ENCODE measurements at regions not wholly inside any gene's neighbourhood (a gene's known extent, or its start where the extent isn't known, plus 50 kb on each side); places are given as distances from the start of the nearest gene placed in this dataset.

DNA sequence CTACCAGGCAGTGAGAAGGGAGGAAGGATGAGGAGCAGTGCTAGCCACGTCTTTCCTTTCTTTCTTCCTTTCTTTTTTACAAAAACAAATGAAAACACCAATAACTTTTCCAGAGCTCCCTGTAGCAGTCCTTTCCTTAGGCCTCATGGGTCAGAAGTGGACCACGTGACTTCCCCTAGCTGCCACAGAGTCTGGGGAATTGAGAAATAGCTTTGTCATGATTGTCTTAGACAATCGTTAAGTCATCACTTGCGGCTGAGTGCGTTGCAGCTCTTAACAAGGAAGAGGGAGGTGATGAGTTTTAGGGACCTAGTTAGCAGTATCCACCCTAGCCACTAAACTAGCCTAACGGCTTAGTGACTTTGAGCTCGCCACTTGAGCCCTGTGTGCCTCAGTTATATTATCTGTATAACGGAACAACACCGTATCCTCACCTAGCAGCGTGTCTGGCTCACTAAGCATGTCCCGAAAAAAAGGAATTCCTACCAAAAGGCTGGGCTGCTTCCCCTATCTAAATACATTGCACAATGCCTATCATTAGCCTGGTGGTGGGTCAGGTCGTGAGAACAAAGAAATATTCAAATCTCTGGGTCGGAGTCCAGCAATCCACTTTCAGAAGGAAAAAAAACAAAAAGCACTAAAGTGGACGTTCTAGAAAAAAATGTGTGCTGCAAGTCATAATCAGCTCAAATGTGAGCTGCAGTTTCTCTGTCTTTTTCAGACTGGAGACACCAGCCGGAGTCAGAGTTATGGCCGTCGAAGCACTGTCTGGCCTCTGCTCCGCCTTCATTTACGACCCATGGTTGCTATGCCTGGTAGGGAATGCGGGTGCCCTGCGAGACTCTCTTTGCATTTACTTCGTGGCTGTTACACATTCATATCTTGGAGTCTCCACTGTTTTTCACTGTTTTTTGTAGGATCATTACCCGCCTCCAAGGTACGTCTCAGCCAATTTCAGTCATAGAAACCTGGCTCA lies 338.5 kb upstream of the FOXK1 start:
- TF ChIP-seq CTCF (IDR thresholded peaks at IDR 0.05) = no peak
- no peak overlapping the region for H3K4me2 ChIP-seq (ENCODE audit: low read length)
- H3K4me1 ChIP-seq = no peaks in the 10 kb centered on the region
- no peaks in the 10 kb centered on the region for H3K9me3 ChIP-seq (ENCODE audit: control insufficient read depth, low read length)
- no peak overlapping the region for H3K9ac ChIP-seq
- H3K36me3 ChIP-seq (ENCODE audit: control insufficient read depth, insufficient read depth, low read length) = no peaks in the 10 kb centered on the region
- no peaks in the 10 kb centered on the region for H3K79me2 ChIP-seq
- no peak overlapping the region for H3K27ac ChIP-seq
- H3K4me3 ChIP-seq (ENCODE audit: low read depth, low read length) = no peak overlapping the region
- no peak overlapping the region for H2AFZ ChIP-seq
- no peaks in the 10 kb centered on the region for H3K27me3 ChIP-seq (ENCODE audit: control insufficient read depth, insufficient read depth, low read length)

GRCh38 chr7:4345004-4345403 lies 337.1 kb upstream of the FOXK1 start:
- H3K9me3 ChIP-seq (ENCODE audit: control insufficient read depth, low read length) = no peaks in the 10 kb centered on the region
- H3K79me2 ChIP-seq = no peaks in the 10 kb centered on the region
- H3K27me3 ChIP-seq (ENCODE audit: control insufficient read depth, insufficient read depth, low read length) = no peaks in the 10 kb centered on the region
- no peak overlapping the region for H3K4me2 ChIP-seq (ENCODE audit: low read length)
- H3K4me1 ChIP-seq = no peaks in the 10 kb centered on the region
- H3K4me3 ChIP-seq (ENCODE audit: low read depth, low read length) = no peak overlapping the region
- TF ChIP-seq CTCF (IDR thresholded peaks at IDR 0.05) = no peak
- H2AFZ ChIP-seq = no peak overlapping the region
- no peak overlapping the region for H3K9ac ChIP-seq
- H3K27ac ChIP-seq = no peak overlapping the region
- no peaks in the 10 kb centered on the region for H3K36me3 ChIP-seq (ENCODE audit: control insufficient read depth, insufficient read depth, low read length)

DNA sequence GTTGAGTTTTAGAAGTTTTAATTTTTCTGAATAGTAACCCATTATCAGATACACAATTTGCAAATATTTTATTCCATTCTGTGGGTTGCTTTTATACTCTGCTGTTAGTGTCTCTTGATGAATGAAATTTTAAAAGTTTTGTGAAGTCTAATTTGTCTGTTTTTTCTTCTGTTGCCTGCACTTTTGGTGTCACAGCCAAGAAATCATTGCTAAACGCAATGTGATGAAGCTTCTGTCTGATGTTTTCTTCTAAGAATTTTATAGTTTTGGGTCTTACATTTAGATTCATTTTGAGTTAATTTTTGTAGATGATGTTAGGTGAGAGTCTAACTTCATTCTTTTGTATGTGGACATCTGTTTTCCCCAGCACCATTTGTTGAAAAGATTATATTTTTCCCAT lies 330.0 kb upstream of the FOXK1 start:
- Histone ChIP-seq H3K27me3 (ENCODE audit: control insufficient read depth, insufficient read depth, low read length) (no peaks in the 10 kb centered on the region), H3K36me3 (ENCODE audit: control insufficient read depth, insufficient read depth, low read length) (no peaks in the 10 kb centered on the region), H3K79me2 (no peaks in the 10 kb centered on the region), H3K9ac (no peak overlapping the region), H3K9me3 (ENCODE audit: control insufficient read depth, low read length) (no peaks in the 10 kb centered on the region), H3K4me3 (ENCODE audit: low read depth, low read length) (no peak overlapping the region), H2AFZ (no peak overlapping the region), H3K4me1 (no peaks in the 10 kb centered on the region), H3K27ac (no peak overlapping the region), H3K4me2 (ENCODE audit: low read length) (no peak overlapping the region)
- no peak for TF ChIP-seq CTCF (IDR thresholded peaks at IDR 0.05)

DNA sequence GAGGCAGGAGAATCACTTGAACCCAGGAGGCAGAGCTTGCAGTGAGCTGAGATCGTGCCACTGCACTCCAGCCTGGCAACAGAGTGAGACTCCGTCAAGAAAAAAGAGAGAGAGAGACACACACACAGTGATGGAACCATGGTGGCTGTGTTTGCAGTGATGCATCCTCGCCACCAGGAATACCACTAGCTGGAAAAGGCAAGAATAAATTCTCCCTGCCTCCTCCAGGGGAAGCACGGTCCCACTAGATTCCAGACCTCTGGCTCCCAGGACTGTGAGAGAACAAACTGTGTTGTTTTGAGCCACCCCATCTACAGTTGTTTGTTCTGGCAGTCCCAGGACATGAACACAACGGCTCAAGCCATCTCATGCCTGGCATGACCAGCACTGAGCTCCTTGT lies 320.3 kb upstream of the FOXK1 start:
- no peaks in the 10 kb centered on the region for H3K36me3 ChIP-seq (ENCODE audit: control insufficient read depth, insufficient read depth, low read length)
- H3K4me1 ChIP-seq = no peaks in the 10 kb centered on the region
- H3K4me2 ChIP-seq (ENCODE audit: low read length) = no peak overlapping the region
- no peaks in the 10 kb centered on the region for H3K79me2 ChIP-seq
- H3K27me3 ChIP-seq (ENCODE audit: control insufficient read depth, insufficient read depth, low read length) = no peaks in the 10 kb centered on the region
- H3K27ac ChIP-seq = no peak overlapping the region
- H3K9me3 ChIP-seq (ENCODE audit: control insufficient read depth, low read length) = no peaks in the 10 kb centered on the region
- no peak overlapping the region for H3K9ac ChIP-seq
- no peak overlapping the region for H3K4me3 ChIP-seq (ENCODE audit: low read depth, low read length)
- TF ChIP-seq CTCF (IDR thresholded peaks at IDR 0.05) = no peak
- H2AFZ ChIP-seq = no peak overlapping the region

DNA sequence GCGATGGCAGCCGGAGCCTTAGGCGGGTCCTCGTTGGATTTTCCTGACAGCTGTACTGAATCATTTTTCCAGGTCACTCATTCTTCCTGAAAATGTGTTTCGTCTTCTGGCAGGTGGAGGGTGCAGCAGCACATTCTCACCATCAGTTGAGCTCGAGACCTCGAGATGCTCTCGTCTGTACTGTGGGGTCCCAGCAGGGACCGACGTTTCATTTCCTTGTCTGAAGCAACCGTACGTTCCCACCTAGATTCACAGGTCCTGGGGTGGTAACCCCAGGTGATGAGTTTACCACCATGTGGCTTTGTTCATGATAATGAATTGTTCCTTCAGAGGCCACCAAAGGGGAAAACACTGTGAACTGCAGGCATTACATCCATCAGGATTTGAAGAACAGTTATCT lies 298.5 kb upstream of the FOXK1 start:
- no peak for TF ChIP-seq CTCF (IDR thresholded peaks at IDR 0.05)
- Histone ChIP-seq H3K4me1 (no peaks in the 10 kb centered on the region), H3K9ac (no peak overlapping the region), H3K36me3 (ENCODE audit: control insufficient read depth, insufficient read depth, low read length) (no peaks in the 10 kb centered on the region), H2AFZ (no peak overlapping the region), H3K27ac (no peak overlapping the region), H3K27me3 (ENCODE audit: control insufficient read depth, insufficient read depth, low read length) (no peaks in the 10 kb centered on the region), H3K4me2 (ENCODE audit: low read length) (no peak overlapping the region), H3K79me2 (no peaks in the 10 kb centered on the region), H3K4me3 (ENCODE audit: low read depth, low read length) (no peak overlapping the region), H3K9me3 (ENCODE audit: control insufficient read depth, low read length) (no peaks in the 10 kb centered on the region)
